ENCODE measurements at regions not wholly inside any gene's neighbourhood (a gene's known extent, or its start where the extent isn't known, plus 50 kb on each side); places are given as distances from the start of the nearest gene placed in this dataset.

DNA sequence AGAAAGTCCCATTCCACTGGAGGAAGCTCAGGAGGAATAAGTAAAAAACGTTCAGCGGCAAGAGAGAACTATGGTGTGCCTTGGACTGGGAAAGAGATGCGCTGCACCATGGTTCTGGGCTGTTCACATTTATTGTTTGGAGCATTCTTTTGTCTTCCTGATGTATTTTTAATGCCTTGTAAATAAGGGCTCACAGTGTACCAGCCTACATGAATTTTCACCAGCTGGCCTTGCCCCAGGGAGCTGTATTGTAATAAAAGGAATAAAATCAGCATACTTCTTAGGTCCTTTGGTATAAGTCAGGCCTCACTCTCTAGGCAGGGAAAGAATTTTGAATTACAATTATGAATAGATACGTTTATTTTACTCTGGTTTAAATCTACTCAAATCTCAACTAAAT is 1249.6 kb downstream of the CNTNAP5 start:
- TF ChIP-seq POLR2A (IDR thresholded peaks at IDR 0.05) (no peak), CTCF (IDR thresholded peaks at IDR 0.05) (no peak), EP300 (IDR thresholded peaks at IDR 0.05) (no peak)
